SK-MEL-5 (cell line): ENCODE measurements at regions not wholly inside any gene's neighbourhood (a gene's known extent, or its start where the extent isn't known, plus 50 kb on each side); places are given as distances from the start of the nearest gene placed in this dataset.

Experiments
- DNase-seq: peaks from one replicate; pipeline ENCODE4 v3.0.0-alpha.2; 2016; ENCODE audit warnings: low read depth, low spot score
- in situ Hi-C: cut with HindIII; loops from 2 replicates; pipeline ENCODE4 v1.10.0; 2016; ENCODE audit warnings: low sequenced_read_pairs, high pct_unique_total_duplicates, low pct_unique_long_range_greater_than_20kb

DNA sequence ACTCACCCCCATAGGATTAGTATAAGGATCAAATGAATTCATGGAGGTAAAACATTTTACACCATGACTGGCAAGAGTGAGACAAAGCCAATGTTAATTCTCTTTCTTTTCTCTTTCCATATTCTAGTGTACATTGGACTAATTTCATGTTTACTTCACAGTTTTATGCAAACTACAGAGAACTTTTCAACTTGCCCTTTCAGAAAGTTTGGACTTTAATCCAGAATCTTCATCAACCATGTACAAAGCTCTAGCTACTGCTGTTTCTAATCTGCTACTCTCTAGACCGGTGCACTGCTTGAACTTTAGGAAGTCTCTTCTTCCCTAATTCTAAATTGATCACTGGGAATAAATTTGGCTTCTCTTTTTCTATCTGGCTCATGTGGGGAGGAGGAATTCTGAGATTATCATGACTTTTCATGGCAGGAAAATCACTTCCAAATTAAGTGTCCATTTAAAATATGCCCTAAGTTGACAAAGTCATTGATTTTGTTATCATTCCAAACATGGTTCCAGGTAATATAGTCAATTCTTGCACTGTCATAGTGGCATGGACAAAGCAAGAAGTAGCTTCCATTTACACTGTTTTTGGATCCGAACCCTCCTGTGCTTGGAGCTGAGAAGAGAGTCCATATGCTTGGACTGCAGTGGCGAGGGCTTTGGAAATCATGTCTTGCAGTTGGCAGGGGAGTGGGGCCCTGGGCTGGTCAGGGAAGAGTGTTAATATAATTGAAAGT, 903.3 kb downstream of the CCSER2 start:
- no peak for DNase-seq
- in situ Hi-C loops: no loop called here

DNA sequence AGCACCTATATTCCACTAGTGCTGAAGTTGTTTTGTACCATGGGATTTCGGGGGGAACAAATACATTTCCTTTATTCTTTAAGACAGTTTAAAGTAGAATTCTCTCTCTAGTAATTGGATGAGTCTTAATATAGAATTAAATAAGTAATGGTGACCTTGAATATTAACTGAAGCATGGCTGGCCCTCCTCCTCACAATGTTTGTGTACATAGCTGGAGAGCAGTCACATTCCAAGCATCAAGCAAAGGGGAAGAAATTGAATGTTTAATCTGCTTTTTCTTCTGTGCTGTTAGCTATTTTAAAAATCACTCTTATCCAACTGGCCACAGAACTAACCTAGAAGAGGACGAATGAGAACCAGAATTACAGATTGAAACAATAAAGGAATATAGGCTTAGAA, 906.9 kb downstream of the CCSER2 start:
- in situ Hi-C loops: no loop called here
- no peak for DNase-seq

DNA sequence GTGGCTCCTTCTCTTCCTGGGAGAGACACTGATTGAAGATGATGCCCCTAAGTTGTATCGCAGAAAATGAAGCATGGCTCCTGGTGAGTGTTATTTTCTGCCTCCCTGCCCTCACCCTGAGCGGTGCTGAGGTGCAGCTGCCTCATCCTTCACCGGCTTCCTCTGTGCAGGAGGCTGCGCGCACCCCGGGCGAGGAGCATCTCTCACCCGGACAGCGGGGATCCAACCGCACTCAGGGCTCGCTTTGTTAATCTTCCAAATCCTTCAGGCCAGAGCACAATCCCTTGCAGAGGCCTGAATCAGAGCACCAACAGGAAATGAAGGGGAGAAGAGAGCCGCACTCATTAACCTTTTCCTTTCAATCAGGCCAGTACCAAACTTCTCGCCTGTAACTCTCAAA, 910.3 kb downstream of the CCSER2 start:
- in situ Hi-C loops: no loop called here
- no peak for DNase-seq

DNA sequence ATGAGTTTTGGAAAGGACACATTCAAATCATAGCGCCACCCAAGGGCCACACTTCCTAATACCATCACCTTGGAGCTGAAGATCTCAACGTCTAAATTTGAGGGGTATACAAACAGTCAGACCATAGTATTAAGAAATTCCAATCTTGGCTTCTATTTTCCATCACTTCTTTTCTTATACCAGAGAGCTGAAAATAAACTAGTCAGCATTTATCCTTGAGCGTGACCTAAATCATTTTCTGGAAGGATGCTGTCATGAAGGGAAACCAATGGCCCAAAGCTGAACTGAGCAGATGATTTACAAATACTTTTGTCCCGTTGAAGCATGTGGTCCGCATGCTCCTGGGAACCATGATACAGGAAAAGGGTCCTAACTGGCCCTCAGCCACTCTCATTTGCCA, 921.9 kb downstream of the CCSER2 start:
- in situ Hi-C loops: no loop called here
- DNase-seq: no peak

DNA sequence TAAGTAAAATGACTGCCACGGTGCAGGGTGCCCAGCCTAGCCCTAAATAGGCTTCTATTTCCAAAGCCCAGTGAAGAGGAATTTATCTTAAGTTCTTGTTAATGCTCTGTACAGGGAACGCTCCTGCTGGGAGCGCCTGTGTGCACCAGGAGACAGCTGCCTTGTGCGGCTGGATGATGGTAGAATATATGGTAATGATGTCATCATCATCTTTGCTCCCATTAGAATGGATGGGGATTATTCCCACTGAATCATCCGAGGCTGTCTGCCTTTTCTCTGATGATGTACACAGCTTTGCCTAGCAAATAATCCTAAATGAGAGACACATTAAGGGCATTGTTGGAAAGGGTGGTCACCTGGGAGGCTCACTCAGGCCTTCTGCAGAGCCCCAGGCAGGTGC, 928.1 kb downstream of the CCSER2 start:
- no peak for DNase-seq
- in situ Hi-C loops: no loop called here

DNA sequence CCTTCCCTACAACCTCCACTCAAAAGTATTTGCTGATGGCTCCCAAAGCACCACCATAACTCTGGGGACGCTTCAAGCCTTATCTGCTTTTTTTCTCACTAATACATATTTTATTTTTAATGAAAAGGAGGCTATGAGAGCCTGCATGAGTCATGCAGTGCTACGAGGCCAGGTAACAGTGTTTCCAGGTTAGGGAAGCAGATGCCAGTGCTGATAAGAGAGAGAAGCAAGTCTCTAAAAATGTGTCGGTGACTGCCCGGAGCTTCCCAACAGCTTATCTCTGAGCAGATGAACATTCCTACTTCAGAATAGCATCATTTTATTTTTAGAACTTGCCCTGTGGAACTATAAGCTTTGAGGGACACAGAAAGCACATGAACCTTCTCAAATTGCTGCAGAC, 931.5 kb downstream of the CCSER2 start:
- in situ Hi-C loops: no loop called here
- DNase-seq: no peak

DNA sequence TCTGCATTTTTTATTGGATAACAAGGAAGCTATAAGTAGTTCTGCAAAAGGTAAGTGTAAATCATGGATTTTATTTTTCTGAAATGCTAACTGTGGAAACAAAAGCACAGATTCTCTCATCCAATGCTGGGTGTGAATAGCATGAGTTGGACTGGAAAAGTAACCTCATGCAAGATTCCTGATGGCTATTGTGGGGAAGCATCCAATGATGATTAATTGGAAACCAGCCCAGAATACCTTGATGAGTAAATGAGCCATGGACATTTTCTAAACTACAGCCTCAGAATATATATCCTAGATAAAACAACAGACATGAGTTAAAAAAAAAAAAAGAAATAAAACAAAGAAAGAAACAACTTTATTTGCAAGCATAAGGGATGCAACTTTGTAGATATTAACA, 934.6 kb downstream of the CCSER2 start:
- in situ Hi-C loops: no loop called here
- DNase-seq: no peak

DNA sequence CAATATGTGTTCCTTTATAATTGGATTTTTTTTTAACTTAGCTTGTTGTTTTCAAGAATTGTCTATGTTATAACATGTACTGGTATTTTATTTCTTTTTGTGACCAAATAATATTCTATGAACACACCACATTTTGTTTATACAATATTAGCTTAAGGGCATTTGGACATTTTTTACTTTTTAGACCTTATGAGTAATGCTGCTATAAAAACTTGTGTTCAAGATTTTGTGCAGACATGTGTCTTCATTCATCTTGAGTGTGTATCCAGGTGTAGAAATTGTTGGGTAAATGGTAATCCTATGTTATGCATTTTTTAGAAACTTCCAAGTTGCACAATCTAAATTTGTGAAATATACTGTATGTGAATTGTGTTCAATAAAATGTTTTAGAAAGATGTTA, 936.7 kb downstream of the CCSER2 start:
- in situ Hi-C loops: no loop called here
- no peak for DNase-seq

DNA sequence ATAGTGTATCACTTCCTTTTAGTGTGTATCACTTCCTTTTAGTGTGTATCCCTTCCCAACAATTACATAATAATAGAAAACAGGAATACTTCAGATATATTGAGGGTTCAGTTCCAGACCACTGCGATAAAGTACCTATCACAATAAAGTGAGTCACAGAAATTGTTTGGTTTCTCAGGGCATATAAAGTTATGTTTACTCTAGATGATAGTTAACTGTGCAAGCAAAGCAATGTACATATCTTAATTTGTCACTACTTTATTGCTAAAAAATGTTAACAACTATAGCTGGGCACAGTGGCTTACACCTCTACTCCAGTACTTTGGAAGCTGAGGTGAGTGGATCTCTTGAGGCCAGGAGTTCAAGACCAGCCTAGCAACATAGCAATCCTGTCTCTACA, 938.4 kb downstream of the CCSER2 start:
- in situ Hi-C loops: no loop called here
- no peak for DNase-seq

DNA sequence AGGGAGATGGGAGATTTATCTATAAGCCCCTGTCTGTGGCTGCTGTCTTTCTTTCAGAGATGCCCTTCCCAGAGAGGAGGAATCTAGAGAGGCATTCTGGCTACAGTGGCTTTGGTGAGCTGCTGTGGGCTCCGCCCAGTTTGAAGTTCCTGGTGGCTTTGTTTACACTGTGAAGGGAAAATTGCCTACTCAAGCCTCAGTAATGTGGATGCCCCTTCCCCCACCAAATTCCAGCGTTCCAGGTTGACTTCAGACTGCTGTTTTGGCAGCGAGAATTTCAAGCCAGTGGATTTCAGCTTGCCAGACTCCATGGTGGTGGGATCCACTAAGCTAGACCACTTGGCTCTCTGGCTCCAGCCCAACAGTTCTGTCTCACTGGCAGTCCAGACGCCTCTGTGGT, 951.6 kb downstream of the CCSER2 start:
- in situ Hi-C loops: no loop called here
- DNase-seq: no peak

DNA sequence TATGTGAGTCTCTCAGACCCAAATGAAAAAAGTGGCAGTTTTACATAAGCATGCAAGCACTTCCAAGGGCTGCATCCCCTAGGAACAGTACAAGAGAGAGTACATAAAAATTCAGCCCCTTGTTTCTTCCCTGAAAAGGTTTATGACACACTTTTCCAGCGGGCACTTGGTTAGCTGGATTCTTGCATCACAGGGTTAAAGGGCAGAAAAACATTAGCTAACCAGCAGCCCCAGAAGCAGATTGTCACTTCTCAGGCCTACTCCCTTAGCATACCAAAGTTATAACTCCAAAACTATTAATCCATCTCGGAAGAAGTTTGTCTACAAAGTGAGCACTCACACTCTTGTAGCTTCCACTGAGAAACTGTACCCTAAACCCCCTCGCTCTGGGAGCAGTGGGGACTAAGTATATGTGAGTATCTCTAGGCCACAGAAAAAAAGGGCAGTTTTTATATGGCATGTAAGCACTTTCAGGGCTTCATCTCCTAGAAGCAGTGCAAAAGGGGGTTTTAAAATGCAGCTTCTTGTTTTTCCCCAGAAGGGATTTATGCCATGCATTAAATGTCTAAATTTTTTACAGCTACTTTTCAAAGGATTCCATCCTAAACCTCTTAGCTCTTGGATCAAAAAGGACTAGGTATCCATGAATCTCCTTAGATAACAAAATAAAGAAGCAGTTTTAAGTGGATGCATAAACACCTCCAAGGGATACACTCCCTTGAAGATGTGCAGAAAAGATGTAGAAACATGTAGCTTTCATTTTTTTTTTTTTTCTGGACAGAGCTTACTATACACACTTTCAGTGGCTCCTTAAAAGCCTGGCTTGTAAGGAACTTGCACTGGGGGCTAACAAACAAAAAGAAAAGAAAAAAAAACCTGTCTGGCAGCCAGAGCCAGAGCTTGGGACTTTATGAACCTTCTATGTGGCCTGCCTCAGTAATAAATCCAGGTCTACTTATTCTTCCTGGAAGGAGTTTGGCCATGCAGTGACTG, 956.7 kb downstream of the CCSER2 start:
- in situ Hi-C loops: no loop called here
- DNase-seq: no peak

DNA sequence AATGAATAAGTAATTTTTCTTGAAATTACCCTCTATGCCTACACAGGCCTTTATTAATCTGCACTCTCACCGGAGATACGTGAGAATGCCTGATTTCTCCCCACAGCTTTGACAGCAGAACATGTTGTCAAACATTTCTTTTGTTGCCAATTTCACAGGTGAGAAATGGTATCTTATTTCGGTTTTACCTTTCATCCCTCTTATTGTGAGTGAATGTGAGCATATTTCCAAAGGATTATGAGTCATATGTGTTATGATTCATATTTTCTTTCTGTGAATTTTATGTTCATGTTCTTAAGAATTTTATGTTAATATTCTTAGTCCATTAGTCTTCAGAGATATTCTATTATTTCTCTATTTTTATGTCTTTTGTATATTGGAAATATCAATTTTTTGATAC, 965.1 kb downstream of the CCSER2 start:
- DNase-seq: no peak
- in situ Hi-C loops: no loop called here

DNA sequence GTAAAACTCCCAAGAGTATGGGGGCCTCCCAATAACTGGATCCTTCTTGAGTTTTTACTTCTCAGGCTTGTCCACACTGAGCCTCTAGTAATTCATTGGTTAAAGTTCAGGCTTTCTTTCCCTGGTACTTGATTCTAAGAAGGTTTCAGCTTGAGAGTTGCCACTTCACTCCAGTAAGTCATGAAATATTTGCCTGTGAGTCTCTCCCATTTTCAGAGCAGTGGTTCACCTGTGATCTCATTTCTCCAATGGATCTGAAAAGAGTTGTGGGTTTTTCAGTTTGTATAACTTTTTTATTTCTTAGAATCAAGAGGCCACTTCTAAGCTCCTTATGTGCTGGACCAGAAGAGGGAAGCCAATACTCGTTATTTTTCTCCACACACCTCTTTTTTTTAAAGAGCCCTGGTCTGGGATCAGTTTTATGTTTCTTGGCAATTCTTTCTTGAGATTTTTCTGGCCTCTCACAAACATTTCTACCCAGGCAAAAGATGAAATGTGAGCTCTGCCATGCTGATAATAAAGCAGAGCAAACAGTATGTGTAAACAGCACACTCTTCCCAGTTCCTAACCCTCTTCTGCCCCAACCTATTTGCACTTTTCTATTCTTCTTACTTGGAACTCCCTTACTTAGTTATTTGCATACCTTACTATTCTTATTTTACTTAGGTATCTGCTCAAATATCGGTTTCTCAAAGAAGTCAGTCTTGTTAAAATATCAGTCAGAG, 983.4 kb downstream of the CCSER2 start:
- in situ Hi-C loops: no loop called here
- no peak for DNase-seq

DNA sequence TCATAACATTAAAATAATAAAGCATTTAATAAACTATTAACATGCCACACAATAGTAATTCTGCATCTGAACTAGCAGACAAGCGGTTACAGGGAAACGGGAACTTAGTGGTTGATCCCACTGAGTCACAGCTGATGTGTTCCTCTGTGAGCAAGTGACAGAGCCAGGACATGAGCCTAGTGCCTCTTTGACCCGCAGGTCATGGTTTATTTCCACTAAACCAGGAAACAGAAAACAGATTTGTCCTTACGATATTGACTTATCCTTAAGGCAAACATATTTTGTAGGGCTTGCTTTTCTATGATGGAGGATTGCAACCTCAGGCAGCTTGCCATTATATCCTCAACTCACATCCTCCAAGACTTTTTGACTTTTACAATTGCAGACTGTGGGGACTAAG, 987.3 kb downstream of the CCSER2 start:
- DNase-seq: no peak
- in situ Hi-C loops: no loop called here

DNA sequence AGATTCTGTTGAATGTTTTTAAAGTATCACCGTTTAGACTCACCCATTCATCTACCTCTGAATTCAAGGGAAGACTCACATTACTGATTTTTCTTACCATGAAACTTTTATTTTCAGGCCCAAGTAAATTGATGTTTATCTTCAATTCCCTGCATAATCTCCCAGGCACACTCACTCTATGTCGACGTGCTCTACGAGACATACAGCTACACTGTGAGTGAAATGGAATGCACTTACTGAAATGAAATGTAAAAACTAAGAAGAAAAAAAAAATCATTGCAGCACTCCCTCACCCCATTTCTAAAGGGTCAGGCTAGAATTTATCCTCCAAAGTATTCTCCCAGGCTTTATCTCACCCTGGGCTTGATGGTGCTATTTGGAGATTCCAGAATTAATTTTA, 987.9 kb downstream of the CCSER2 start:
- in situ Hi-C loops: no loop called here

DNA sequence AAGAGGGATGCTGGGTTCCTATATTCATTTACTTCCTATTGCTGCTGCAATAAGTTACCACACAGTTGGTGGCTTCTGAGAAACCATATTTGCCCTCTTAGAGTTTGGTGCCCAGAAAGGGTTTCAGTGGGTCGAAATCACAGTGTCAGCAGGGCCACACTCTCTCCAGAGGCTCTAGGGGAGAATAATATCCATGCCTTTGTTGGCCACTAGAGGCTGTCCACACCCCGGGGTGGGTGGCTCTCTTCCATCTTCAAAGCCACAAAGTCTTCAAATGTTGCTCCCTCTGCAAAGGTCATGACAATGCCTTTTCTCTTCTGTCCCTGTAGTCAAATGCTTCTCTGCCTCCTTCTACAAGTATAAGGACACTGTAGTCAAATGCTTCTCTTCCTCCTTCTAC, 989.4 kb downstream of the CCSER2 start:
- in situ Hi-C loops: no loop called here
- peak; percentile 27 for DNase-seq

More for the DNA sequence above, 987.9 kb downstream of the CCSER2 start:
- DNase-seq: no peak

DNA sequence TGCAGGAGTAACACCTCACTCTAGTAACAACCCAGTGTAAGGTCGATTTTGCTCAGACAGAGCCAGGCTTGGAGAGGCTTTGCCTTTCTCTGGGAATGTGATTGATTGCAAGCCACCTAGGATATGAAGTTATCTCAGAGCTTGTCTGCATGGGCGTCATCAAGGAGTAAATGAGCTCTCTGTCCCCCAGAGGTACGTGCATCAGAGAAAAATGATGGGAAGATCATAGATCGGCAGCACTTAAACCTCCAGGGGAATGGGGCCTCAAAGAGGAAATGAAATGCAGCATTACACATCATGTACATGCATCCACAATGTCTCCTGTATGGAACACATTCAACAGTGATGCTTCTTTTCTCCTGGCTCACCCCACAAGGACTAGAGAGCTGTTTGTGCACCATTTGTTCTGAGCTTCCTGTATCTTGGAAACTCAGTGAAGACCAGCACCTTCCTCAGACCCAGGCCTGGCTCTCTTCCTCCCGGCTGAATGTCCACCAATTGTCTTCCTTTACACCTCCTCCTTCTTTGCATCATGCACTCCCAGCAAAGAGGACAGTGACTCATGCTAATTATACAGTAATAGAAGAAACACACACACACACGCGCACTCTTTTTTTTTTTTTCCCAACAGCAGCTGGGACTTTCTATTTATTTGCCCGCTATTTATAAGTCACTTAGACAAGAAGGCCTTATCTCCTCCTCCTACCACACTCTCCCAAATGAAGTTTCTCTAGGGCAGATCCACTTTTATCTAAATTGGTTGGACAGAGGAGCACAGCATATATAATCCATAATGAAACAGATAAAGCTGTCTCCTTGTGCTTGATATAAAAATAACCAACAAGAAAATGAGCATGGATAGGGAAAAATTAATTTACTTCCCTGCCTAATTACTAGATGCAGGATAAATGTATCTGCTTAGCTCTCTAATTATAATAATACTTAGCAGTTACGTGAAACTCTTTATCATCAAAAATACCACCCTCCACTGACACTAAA, 990.7 kb downstream of the CCSER2 start:
- peak; percentile 22 for DNase-seq
- in situ Hi-C loops: no loop called here
